GM04503 (cell line): ENCODE measurements at regions not wholly inside any gene's neighbourhood (a gene's known extent, or its start where the extent isn't known, plus 50 kb on each side); places are given as distances from the start of the nearest gene placed in this dataset.
"Not testable (repeated sequence)": the region's sequence is repeated elsewhere in the genome, so short reads cannot be mapped to it uniquely, and the experiment has no call there.

Experiments used
- DNase-seq: peaks from one replicate; pipeline ENCODE4 v3.0.0-alpha.2; 2012; ENCODE audit warnings: low read depth

DNA sequence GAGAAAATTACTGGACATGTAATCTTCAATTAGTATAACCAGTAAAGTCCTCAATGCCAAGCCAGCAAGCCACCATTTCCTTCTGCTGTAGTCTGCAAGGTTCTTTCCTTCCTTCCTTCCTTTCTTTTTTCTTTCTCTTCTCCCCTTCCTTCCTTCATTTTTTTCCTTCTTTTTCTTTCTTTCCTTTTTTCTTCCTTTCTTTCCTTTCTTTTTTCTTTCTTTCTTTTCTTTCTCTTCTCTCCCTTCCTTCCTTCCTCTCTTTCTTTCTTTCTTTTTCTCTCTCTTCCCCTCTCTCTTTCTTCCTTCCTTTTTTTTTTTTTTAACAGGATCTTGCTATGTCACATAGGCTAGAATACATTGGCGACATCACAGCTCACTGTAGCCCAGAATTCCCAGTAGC is 369.8 kb downstream of the SEMA3D start:
- DNase-seq, result no peak

DNA sequence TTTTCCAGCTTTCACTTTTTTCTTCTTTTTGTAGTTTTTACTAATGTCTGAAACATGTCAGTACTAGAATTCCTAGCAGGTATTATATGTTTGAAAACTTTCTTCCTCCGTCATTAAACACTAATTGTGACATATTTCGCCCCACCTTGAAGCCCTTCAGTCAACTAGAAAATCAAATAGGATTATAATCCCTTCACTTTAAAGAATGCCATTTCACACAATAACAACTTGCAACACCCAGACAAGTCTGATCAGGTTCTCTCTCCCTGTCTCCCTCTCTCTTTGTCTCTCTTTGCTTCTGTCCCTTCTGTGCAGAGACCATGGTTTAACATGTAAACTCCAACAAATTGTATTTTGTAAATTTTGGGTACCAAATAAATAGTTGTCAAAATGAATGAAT is 373.5 kb downstream of the SEMA3D start:
- DNase-seq, result no peak

DNA sequence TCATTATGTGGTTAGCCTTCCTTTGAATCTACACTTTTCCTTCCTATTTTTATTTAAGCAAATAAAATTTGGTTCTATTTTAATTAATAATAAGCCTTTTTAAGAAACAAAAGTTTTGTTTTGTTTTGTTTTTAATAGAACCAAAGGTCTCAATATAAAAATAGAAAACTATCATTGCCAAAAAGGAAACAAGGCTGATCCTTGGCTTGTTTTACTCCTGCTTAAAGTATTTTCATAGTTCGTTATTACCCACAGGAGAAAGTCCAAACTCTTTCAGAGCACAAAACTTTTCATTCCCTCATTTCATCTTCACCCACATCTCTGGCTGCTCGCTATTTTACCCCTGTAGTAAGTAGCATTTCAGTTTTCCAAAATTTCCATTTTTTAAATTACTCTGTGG is 374.8 kb downstream of the SEMA3D start:
- DNase-seq, result no peak

DNA sequence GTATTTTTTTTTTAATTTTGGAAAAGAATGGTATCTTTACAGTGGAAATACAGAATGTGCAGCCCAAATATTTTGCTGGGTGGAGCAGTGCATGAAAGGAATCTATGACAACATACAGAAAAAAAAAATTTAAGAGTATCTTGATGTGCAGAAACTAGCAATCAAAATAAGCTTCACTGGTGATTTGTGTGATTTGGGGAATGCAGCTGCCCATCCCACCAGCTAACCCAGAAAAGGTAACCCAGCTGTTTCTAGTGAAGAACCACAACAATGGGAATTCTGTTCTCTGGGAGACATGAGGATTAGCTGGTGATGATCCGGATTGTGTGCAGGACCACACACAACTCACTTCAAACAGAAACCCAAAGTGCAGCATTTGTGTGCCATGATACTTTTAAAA is 375.5 kb downstream of the SEMA3D start:
- DNase-seq, result no peak

DNA sequence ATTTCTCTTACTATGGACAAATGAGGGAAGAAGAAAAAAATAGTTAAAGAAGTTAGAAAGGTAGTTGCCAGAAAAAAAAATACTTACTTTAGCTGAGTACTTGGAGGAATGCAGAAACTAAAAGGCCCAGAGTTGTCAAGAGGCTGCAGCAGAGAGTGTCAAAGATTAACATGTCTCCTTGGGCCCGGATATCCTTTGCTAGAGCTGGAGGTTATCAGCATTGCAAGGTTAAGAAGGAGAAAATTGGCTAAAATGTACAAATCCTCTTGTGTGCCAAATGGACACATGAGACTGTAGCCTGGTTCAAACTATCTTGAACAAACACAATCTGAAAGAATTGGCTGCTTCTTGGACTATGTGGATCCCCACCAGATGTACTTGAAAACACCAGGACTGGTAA is 377.0 kb downstream of the SEMA3D start:
- no peak for DNase-seq

DNA sequence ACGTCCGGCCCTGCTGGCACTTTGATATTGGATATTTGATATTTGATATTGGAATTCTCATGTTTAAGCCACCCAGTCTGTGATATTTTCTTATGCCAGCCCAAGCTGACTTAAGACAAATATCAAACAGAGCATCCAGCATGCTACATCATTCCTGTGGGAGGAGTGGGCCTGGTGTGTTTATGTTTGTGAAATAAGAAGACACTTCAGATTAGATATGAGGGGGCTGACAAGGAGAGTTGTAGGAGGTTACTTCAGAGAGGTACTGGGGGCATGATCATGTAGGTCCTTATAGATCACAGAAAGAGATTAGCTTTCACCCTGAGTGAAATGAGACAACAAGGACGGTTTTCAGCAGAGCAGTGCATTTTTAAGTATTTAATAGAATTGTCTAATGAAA is 382.9 kb downstream of the SEMA3D start:
- no peak for DNase-seq

DNA sequence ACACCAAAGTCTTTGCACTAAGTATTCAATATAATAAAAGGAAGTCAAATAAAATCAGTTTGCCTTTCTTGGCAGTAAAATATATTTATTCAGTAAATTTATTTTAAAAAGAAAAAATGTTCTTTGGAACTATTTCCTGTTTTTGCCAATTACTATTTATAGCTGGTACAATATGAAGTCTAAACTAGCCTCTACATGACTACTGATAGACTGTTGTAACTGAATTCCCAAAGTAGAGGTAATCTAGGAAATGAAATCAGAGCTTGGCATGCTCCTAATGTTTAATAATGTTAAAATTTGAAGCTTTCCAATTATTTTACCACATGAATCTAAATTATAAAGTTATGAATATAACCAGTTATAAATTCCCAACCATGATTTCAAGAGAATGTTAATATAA is 385.5 kb downstream of the SEMA3D start:
- no peak for DNase-seq

DNA sequence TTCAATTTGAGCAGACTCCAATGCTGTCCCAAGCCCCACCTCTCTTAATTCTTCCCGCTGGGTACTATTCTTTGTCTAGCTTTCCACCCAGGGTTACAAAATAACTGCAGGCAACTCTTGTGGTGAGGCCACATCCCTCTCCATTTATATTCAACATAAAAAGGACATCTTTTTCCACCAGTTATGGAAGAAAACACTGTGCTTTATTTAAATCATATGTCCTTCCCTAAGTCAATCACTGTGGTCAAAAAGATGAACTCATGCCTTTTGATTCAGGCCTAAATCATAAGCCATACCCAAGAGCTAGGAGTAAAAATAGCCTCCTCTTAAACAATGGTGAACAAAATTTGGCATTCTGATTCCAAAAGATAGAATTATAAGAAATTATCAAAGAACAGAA is 386.0 kb downstream of the SEMA3D start:
- no peak for DNase-seq

DNA sequence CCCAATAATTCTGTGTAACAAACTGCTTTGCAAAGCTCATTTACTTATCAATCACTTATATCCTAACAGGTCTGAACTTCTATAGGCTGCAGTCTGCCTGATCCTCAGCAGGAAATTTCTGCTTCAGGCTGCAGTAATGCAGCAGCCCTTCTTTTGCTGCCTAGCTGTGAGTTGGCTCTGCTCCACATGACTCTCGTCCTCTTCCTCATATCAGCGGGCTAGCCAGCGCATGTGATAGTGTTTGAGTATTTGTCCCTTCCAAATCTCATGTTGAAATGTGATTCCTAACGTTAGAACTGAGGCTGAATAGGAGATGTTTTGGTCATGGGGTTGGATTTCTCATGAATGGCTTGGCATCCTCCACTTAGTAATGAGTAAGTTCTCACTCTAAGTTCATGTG is 387.8 kb downstream of the SEMA3D start:
- no peak for DNase-seq

DNA sequence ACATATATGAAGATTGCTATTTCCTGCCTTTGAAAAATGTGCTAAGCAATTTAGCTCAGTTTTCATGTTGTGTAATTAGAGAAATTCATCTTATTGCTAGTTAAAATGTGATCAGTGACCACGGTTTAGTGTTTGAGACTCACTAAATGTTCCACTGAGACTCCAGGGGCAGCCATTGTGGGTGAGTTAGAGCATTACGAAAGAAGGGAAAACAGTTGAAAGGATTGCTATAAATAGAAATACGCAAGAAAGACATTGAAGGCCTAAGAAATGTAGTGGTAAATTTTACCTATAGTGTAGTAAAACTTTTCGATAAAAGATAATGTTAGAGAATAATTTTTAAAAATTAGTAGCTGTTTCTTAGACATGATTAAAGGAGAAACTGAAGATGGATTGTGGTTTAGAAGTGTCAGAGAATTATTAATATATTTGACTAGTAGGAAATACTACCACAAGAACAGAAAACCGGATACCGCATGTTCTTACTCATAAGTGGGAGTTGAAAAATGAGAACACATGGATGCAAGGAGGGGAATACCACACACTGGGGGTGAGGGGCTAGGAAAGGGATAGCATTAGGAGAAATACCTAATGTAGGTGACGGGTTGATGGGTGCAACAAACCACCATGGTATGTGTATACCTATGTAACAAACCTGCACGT is 394.5 kb downstream of the SEMA3D start:
- no peak for DNase-seq

DNA sequence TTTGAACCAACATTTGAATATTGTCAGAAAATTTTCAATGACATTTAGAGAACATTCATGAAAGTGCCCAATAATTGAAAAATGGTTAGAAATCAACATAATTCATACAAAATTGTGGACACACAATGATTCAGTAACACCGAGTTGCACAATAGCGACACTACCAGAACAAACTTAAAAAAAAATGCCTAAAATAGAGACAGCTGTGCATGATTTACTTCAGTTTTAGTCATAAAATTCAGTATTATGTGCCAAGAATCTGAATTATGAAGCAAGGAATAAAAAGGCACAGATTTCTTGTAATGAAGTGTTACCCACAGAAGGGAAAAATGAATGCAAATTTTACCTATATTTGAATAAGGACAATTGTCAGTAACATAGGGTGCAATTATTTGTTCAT is 396.0 kb downstream of the SEMA3D start:
- DNase-seq, result peak; percentile 59

DNA sequence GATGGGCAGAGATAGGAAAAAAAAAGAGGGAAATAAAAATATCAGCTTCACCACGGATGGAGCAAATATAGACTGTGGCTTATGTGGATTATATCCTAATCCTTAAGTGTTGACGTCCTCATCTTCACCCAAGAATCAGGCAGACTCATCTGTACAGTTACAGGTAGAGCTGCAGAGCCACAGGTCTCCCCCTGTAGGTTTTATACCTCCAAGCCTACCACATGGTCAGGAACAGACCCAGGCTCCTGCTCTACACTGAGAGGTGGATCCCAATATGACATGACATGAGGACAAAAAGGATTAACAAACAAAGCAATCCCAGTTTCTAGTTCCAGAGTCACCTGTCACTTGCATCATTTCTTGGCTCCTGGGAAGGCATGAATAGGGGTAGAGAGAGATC is 400.8 kb downstream of the SEMA3D start:
- DNase-seq, result no peak

DNA sequence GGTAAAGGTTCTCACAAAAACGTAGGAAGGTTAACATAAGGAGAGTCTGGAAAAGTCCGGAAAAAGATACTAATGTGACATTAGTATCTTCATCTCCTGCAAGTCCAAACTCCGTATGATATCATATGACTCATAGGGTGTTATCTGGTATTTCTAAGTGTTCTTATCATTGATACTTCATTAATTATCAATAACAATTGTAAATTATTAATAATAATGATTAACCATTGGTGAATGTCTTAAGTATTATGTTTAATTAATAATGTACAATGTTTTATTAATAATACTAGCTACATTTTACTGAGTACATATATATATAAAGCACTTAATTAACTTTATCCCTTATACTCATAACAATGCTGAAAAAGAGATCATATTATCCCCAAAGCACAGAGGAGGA is 402.4 kb downstream of the SEMA3D start:
- DNase-seq, result no peak

DNA sequence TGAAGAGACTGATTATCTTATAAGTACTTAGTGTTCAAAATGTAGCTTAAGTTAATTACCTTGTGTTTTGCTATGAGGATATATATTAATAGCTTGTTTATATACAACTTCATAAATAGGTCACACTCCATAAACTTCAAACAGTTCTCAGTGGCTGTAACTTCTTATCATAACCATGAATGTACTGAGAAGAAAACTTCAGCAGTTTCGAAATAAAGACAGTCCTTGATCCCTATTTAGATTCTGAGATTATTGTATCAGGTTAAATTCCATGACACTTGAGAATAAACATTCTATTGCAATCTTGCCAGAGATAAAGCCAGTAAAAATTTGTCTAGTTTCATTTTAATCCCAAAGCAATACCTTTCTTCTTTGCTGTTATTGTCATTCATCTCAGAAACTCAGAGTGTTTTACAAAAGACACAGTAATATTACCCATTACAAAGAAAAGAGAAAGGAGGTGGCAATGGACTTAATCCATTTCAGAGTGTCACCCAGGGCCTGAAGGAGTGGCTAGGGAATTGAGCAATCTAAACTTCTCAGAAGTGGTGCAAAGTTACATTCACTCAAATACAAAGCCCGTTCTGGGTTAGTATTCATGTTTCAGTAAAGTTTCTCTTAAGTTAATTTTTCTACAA is 403.6 kb downstream of the SEMA3D start:
- DNase-seq, result no peak

DNA sequence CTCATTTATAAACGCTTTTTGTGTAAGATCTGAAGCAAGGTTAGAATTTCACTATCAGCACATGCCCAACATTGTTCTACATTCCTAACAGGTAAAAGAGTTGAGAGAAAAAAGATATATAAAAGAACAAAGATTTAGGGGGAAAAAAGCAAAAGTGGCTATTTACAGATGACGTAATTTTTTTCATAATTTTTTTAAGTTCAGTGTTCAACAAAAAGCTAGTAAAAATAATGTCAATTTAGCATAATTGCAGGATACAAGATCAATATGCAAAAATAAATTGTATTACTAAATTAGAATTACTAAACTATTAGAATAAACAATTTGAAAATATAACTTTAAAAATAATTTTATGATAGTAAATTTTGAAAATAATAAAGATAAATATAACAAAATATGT is 405.0 kb downstream of the SEMA3D start:
- no peak for DNase-seq

DNA sequence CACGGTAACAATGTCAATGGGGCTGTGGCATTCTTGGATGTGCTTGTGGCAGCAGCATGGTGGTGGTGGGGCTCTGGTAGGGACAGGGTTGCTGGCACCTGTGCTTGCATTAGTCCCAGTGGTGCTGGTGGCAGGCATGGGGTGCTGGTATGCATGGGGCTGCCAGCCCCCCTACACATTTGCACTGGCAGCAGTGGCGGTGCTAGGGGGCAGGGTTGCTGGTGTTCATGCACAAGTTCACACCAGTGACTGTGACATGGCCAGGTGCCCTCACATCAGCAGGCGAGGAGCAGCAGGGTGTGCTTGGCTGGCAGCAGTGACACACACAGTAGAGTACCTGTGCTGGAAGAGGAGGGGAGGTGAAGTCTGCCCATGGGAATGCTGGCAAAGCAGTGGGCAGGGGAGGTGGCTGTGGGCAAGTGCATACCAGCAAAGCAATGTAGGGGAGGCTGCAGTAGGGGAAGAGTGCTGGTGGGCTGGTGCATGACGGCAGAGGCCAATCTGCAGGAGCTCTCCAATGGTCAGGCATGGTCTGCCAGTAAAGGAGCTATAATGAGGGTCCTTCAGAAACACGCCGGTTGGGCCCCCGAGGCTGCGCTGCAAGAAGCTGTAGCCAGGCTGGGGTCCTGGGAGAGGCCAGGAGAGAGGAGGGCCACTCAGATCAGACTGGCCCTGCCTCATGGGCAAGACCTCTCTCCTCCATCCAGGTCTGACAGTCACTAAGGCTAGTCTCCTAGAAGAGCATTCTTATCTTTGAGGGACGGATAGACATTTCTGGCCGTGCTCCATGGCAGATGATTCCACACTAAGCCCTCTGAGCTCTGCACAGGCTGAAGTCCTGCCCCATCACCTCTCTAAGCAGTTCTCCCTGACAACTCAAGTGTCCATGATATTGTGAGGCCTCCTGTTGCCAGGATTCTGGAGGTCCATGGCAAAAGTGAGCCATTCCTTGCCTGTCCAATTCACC is 406.4 kb downstream of the SEMA3D start:
- DNase-seq, result no peak

DNA sequence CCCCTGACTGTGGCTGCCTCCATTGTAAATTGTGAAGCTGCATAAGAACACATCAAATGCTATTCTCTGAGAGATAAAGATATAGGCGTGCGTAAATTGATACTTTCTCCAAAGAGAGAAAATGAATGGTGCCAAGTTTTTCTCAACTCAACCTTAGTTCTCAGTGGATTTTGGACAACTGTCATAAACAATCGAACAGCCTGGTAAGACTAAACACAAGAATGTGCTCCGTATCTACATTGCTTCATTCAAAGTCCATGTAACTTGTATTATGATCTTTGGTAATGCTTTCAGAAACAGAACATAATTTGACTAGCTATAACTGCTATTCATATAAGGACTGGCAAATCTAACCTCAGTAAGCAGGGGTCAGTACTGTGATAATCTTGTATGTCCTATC is 429.1 kb downstream of the SEMA3D start:
- no peak for DNase-seq

DNA sequence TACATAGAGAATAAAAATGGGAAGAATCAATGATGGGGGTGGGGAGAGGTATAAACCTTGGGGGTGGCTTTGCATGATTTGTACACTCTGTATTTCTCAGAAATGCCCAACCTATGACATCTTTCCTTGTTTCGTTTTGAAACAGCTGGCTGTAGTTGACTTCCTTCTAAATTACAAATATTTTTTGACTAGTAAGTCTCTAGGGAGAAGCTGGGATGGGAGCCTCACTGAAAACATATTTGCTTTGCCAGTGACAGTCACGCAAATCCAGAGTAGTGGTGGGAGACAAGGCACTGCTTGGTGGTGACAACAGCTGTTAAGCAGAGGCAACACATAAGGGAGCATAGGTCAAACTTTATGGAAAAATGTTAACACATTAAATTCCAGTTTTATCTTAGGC is 440.5 kb downstream of the SEMA3D start:
- peak; percentile 74 for DNase-seq

DNA sequence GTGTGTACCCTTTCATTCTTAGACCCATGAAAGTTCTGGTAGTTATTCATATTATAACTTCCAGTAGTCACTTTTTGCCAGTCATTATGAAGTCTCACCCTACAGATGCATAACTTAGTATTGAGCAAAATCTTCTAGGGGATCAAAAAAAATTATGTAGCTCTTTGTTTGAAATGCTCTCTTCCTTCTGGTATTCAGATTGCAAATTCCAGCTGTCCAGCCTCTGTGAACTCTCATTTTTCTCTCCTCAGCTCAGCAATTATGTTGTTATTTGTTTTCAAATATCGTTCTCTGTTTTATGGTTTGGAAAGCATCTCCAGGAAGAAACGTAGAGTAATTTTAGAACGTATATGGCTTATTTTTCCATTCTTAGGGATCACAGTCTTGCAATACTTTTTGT is 442.5 kb downstream of the SEMA3D start:
- DNase-seq, result peak; percentile 52

DNA sequence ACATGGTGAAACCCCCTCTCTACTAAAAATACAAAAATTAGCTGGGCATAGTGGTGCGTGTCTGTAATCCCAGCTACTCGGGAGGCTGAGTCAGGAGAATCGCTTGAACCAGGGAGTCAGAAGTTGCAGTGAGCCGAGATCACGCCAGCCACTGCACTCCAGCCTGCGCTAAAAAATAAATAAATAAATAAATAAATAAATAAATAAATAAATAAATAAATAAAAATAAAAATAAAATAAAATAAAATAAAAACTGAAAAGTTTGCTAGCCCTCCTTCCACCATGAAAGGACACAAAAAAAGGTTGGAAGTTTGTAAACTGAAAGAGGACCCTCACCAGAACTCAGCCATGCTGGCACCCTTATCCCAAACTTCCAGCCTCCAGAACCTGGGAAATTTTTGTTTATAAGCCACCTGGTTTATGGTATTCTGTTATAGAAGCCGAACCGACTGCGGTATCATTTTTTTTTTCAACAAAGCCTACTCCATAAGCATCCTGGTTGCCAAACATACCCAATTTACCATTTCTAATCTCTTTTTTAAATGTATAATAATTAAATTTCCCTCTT is 448.2 kb downstream of the SEMA3D start:
- no peak for DNase-seq

DNA sequence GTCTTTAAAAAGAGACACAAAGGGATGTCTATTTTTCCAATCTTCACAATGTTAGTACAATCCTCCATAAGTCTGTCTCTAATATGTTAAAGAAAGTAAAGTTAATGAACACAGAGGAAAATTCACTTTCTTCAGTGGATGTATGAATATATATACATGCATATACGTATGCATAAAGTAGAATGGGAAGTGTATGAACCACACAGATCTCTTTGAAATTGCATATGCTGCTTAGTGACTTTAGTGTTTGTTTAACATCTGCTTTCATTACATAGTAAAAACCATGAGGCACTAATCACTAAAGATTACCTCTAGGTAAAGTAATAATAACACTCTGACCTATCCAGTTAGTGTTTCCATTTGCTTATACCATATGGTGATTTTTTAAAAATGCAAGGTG is 451.2 kb downstream of the SEMA3D start:
- no peak for DNase-seq

DNA sequence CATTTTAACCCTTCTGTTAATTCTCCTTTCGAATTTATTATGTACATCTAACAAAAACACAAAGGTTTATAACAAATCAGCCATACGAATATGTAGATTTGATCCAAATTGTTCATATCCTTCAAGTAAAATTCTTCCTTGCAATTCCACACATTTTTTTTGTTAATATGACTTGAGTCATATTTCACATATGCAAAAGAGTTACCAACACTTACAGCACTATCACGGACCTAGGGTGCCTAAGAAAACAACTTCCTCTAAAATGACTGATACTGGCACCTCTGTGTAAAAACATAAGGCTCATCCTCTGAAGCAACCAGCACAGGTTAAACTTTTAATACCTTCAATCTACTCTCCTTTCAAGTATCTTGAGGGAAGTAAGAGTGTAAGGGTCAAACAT is 451.8 kb downstream of the SEMA3D start:
- no peak for DNase-seq

DNA sequence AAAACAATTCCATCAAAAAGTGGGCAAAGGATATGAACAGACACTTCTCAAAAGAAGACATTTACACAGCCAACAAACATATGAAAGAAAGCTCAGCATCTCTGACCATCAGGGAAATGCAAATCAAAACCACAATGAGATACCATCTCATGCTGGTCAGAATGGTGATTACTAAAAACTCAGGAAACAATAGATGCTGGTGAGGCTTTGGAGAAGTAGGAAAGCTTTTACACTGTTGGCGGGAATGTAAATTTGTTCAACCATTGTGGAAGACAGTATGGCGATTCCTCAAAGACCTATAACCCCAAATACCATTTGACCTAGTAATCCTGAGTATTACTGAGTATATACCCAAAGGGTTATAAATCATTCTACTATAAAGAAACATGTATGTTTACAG is 452.9 kb downstream of the SEMA3D start:
- DNase-seq, result not testable (repeated sequence)
